HUES6 (cell line): ENCODE measurements at regions not wholly inside any gene's neighbourhood (a gene's known extent, or its start where the extent isn't known, plus 50 kb on each side); places are given as distances from the start of the nearest gene placed in this dataset.

Experiments used
- H3K27ac ChIP-seq: 2 replicates; pipeline ENCODE4 v1.7.0; 2013; ENCODE audit warnings: low read depth, mild to moderate bottlenecking, low read length, inconsistent platforms
- H3K27me3 ChIP-seq: 2 replicates; pipeline ENCODE4 v1.6.1; 2013; ENCODE audit warnings: low read length; ENCODE audit not compliant: control insufficient read depth, insufficient read depth
- H3K36me3 ChIP-seq: 2 replicates; pipeline ENCODE4 v1.6.1; 2013; ENCODE audit warnings: low read length; ENCODE audit not compliant: control insufficient read depth, insufficient read depth
- H3K4me1 ChIP-seq: 2 replicates; pipeline ENCODE4 v1.6.1; 2013; ENCODE audit warnings: low read length; ENCODE audit not compliant: control insufficient read depth, insufficient read depth
- H3K4me3 ChIP-seq: 2 replicates; pipeline ENCODE4 v1.5.1; 2013; ENCODE audit warnings: low read depth, low read length
- H3K9ac ChIP-seq: one replicate; pipeline ENCODE4 v1.6.1; 2013; ENCODE audit warnings: mild to moderate bottlenecking, low read length
- H3K9me3 ChIP-seq: 2 replicates; pipeline ENCODE4 v1.6.1; 2013; ENCODE audit warnings: low read depth, low read length; ENCODE audit not compliant: control insufficient read depth, insufficient read depth

GRCh38 chr2:157127249-157128012 lies 130.1 kb upstream of the GALNT5 start:
- H3K4me1 ChIP-seq: no peaks in the 10 kb centered on the region
- H3K36me3 ChIP-seq: no peaks in the 10 kb centered on the region
- no peaks in the 10 kb centered on the region for H3K9me3 ChIP-seq
- no peak overlapping the region for H3K9ac ChIP-seq
- H3K27me3 ChIP-seq: no peaks in the 10 kb centered on the region
- H3K27ac ChIP-seq: no peak overlapping the region
- H3K4me3 ChIP-seq: no peak overlapping the region

- Histone ChIP-seq H3K9me3 (no peaks in the 10 kb centered on the region), H3K36me3 (no peaks in the 10 kb centered on the region), H3K4me3 (no peak overlapping the region), H3K4me1 (no peaks in the 10 kb centered on the region), H3K9ac (no peak overlapping the region), H3K27me3 (no peaks in the 10 kb centered on the region), H3K27ac (no peak overlapping the region)
Observed at GRCh38 chr2:157143901-157144300, 113.6 kb upstream of the GALNT5 start.

GRCh38 chr2:157149270-157149669 lies 108.2 kb upstream of the GALNT5 start:
- Histone ChIP-seq H3K4me1 (no peaks in the 10 kb centered on the region), H3K4me3 (no peak overlapping the region), H3K9ac (no peak overlapping the region), H3K9me3 (no peaks in the 10 kb centered on the region), H3K36me3 (no peaks in the 10 kb centered on the region), H3K27me3 (no peaks in the 10 kb centered on the region), H3K27ac (no peak overlapping the region)

- no peak overlapping the region for H3K27ac ChIP-seq
Observed at GRCh38 chr2:157150747-157151146, 106.8 kb upstream of the GALNT5 start.

GRCh38 chr2:157152362-157152761 lies 105.1 kb upstream of the GALNT5 start:
- H3K4me1 ChIP-seq: no peaks in the 10 kb centered on the region
- H3K27ac ChIP-seq: no peak overlapping the region
- no peaks in the 10 kb centered on the region for H3K27me3 ChIP-seq
- no peaks in the 10 kb centered on the region for H3K36me3 ChIP-seq
- no peaks in the 10 kb centered on the region for H3K9me3 ChIP-seq
- no peak overlapping the region for H3K4me3 ChIP-seq
- no peak overlapping the region for H3K9ac ChIP-seq

More at GRCh38 chr2:157150747-157151146, 106.8 kb upstream of the GALNT5 start:
- H3K4me1 ChIP-seq: no peaks in the 10 kb centered on the region
- no peak overlapping the region for H3K9ac ChIP-seq
- no peak overlapping the region for H3K4me3 ChIP-seq
- no peaks in the 10 kb centered on the region for H3K36me3 ChIP-seq
- no peaks in the 10 kb centered on the region for H3K27me3 ChIP-seq
- no peaks in the 10 kb centered on the region for H3K9me3 ChIP-seq

- H3K27ac ChIP-seq: no peak overlapping the region
- no peak overlapping the region for H3K9ac ChIP-seq
- no peak overlapping the region for H3K4me3 ChIP-seq
- H3K36me3 ChIP-seq: no peaks in the 10 kb centered on the region
- H3K27me3 ChIP-seq: no peaks in the 10 kb centered on the region
- H3K4me1 ChIP-seq: no peaks in the 10 kb centered on the region
- no peaks in the 10 kb centered on the region for H3K9me3 ChIP-seq
Observed at GRCh38 chr2:157155992-157156391, 101.5 kb upstream of the GALNT5 start.

GRCh38 chr2:157158111-157158510 lies 99.4 kb upstream of the GALNT5 start:
- H3K36me3 ChIP-seq: no peaks in the 10 kb centered on the region
- no peak overlapping the region for H3K27ac ChIP-seq
- H3K27me3 ChIP-seq: no peaks in the 10 kb centered on the region
- H3K4me3 ChIP-seq: no peak overlapping the region
- no peaks in the 10 kb centered on the region for H3K4me1 ChIP-seq
- no peak overlapping the region for H3K9ac ChIP-seq
- H3K9me3 ChIP-seq: no peaks in the 10 kb centered on the region

- Histone ChIP-seq H3K27me3 (no peaks in the 10 kb centered on the region), H3K9me3 (no peaks in the 10 kb centered on the region), H3K4me1 (no peaks in the 10 kb centered on the region), H3K27ac (no peak overlapping the region), H3K4me3 (no peak overlapping the region), H3K9ac (no peak overlapping the region), H3K36me3 (no peaks in the 10 kb centered on the region)
Observed at GRCh38 chr2:157159221-157159934, 98.1 kb upstream of the GALNT5 start.

GRCh38 chr2:157160111-157160510 lies 97.4 kb upstream of the GALNT5 start:
- no peaks in the 10 kb centered on the region for H3K36me3 ChIP-seq
- H3K9me3 ChIP-seq: 0 out of 2 replicates have a peak, but pooled peaks cover 1% of the 10 kb centered on the region
- H3K27ac ChIP-seq: no peak overlapping the region
- no peak overlapping the region for H3K9ac ChIP-seq
- no peaks in the 10 kb centered on the region for H3K4me1 ChIP-seq
- no peaks in the 10 kb centered on the region for H3K27me3 ChIP-seq
- H3K4me3 ChIP-seq: no peak overlapping the region

- Histone ChIP-seq H3K9me3 (0 out of 2 replicates have a peak, but pooled peaks cover 4% of the 10 kb centered on the region), H3K4me1 (no peaks in the 10 kb centered on the region), H3K27ac (no peak overlapping the region), H3K9ac (no peak overlapping the region), H3K27me3 (no peaks in the 10 kb centered on the region), H3K4me3 (no peak overlapping the region), H3K36me3 (no peaks in the 10 kb centered on the region)
Observed at GRCh38 chr2:157164370-157164769, 93.1 kb upstream of the GALNT5 start.

- no peak overlapping the region for H3K27ac ChIP-seq
- H3K27me3 ChIP-seq: no peaks in the 10 kb centered on the region
- 0 out of 2 replicates have a peak, but pooled peaks cover 4% of the 10 kb centered on the region for H3K9me3 ChIP-seq
- no peak overlapping the region for H3K9ac ChIP-seq
- H3K4me1 ChIP-seq: no peaks in the 10 kb centered on the region
- H3K4me3 ChIP-seq: no peak overlapping the region
- H3K36me3 ChIP-seq: no peaks in the 10 kb centered on the region
Observed at GRCh38 chr2:157164891-157165290, 92.6 kb upstream of the GALNT5 start.
